Spleen (tissue), 11 donors: ENCODE measurements at regions not wholly inside any gene's neighbourhood (a gene's known extent, or its start where the extent isn't known, plus 50 kb on each side); places are given as distances from the start of the nearest gene placed in this dataset.

Experiments
- DNase-seq: peaks from one replicate; pipeline ENCODE4 v3.0.0-alpha.2; 2020
- H3K27ac ChIP-seq, 8 donors: fragments of 200-600 bp; sonication (generic) in 7 of 8; 1 replicate in 4 of 8; 2 replicates in 4 of 8; pipeline versions ENCODE4 v1.5.0 to v1.8.0; 2016 to 2021; ENCODE audit warnings: inconsistent platforms in 4 of 8, mild to moderate bottlenecking in 4 of 8, moderate library complexity in 1 of 8
- H3K27me3 ChIP-seq, 7 donors: fragments of 200-600 bp; sonication (generic) in 6 of 7; replicated peaks in 1 of 7; 1 replicate in 4 of 7; 2 replicates in 3 of 7; pipeline versions ENCODE4 v1.5.0 to v1.8.0; 2016 to 2021; ENCODE audit warnings: inconsistent platforms in 3 of 7, mild to moderate bottlenecking in 1 of 7
- H3K36me3 ChIP-seq, 6 donors: fragments of 200-600 bp; sonication (generic) in 5 of 6; 1 replicate in 4 of 6; 2 replicates in 2 of 6; pipeline versions ENCODE4 v1.5.0 to v1.8.0; 2016 to 2021; ENCODE audit warnings: inconsistent platforms in 2 of 6
- H3K4me1 ChIP-seq, 6 donors: fragments of 200-600 bp; sonication (generic) in 5 of 6; 1 replicate in 3 of 6; 2 replicates in 3 of 6; pipeline versions ENCODE4 v1.5.0 to v1.8.0; 2016 to 2021; ENCODE audit warnings: inconsistent platforms in 3 of 6
- H3K4me3 ChIP-seq, 8 donors: fragments of 200-600 bp; sonication (generic) in 7 of 8; 1 replicate in 4 of 8; 2 replicates in 4 of 8; pipeline versions ENCODE4 v1.5.0 to v1.8.0; 2016 to 2021; ENCODE audit warnings: inconsistent platforms in 4 of 8, mild to moderate bottlenecking in 4 of 8, moderate library complexity in 2 of 8
- H3K9me3 ChIP-seq, 8 donors: fragments of 200-600 bp; sonication (generic) in 7 of 8; 1 replicate in 4 of 8; 2 replicates in 4 of 8; pipeline versions ENCODE4 v1.5.0 to v1.8.0; 2016 to 2021; ENCODE audit warnings: inconsistent platforms in 4 of 8
- CTCF ChIP-seq, 11 experiments: fragments of 200-600 bp in 7 of 11; fragments of 450-650 bp in 4 of 11; sonication (generic) in 4 of 11; IDR thresholded peaks in 8 of 11; conservative IDR thresholded peaks in 3 of 11; 1 replicate in 7 of 11; 2 replicates in 4 of 11; pipeline versions ENCODE4 v1.4.0 to v1.8.0; 2016 to 2021; ENCODE audit warnings: antibody characterized with exemption in 11 of 11, inconsistent platforms in 4 of 11, mild to moderate bottlenecking in 1 of 11
- POLR2A ChIP-seq, 3 donors: fragments of 450-650 bp; IDR thresholded peaks; one replicate each; pipeline ENCODE4 v1.5.1; 2017; ENCODE audit warnings: antibody characterized with exemption in 3 of 3, mild to moderate bottlenecking in 1 of 3
- POLR2AphosphoS5 ChIP-seq, 3 donors: sonication (generic); formaldehyde crosslinking; IDR thresholded peaks; one replicate each; pipeline ENCODE4 v1.5.1; 2017; ENCODE audit warnings: antibody characterized with exemption in 3 of 3
- WGBS, 5 donors: extraction: QIAGEN DNeasy Blood & Tissue Kit in 3 of 5; methylation state at CpG; one replicate each; pipeline versions ENCODE4 v1.1.5 to v1.1.7; 2013 to 2018; 5-methylcytosine and 5-hydroxymethylcytosine counted together
- intact Hi-C: fragments of 100-400 bp; cut with DNase I; formaldehyde crosslinking; loops from one replicate; pipeline ENCODE4 v1.15.0; 2023; ENCODE audit warnings: low total_unique reads
- donor health status: healthy with polysubstance abuse.
- donor health status: DM: no; HTN: no; CAD: no; lungs with moderate emphysema.
- donor health status: DM: no; HTN: no; CAD: no.
- donor health status: Bipolar disorder and iron deficiency.
- donor health status: healthy.
- donor health status: DM: no; HTN: no; CAD: no.
- donor health status: DM: yes; HTN: yes; CAD: no.

- no peak for DNase-seq
- WGBS, 5 donors: 79 to 91% (median 85%) methylated on average over 4 of the region's 4 CpGs
- Histone ChIP-seq H3K27ac (no peak overlapping the region), H3K27me3 (no peaks in the 10 kb centered on the region), H3K4me1 (no peaks in the 10 kb centered on the region), H3K9me3 (peaks cover 0 to 29% (median 19%) of the 10 kb centered on the region in 8 donors), H3K4me3 (no peak overlapping the region), H3K36me3 (no peaks in the 10 kb centered on the region)
- intact Hi-C loops: no loop called here
- no peak for TF ChIP-seq POLR2AphosphoS5 (IDR thresholded peaks at IDR 0.05)
- TF ChIP-seq CTCF (IDR thresholded peaks at IDR 0.05 in 8 of 11, conservative IDR thresholded peaks at IDR 0.05 in 3 of 11): no peak
Measured at GRCh38 chr1:201773764-201774163, 55.2 kb upstream of the IPO9 start.

GRCh38 chr1:201774224-201774982, 54.6 kb upstream of the IPO9 start:
- intact Hi-C loops: no loop called here

GRCh38 chr1:201774983-201775344, 54.0 kb upstream of the IPO9 start:
- WGBS, 5 donors: 76 to 94% (median 83%) methylated on average over 1 of the region's 1 CpG
- no peaks in the 10 kb centered on the region for H3K36me3 ChIP-seq
- H3K27ac ChIP-seq: no peak overlapping the region
- H3K4me3 ChIP-seq: no peak overlapping the region
- DNase-seq: no peak
- H3K9me3 ChIP-seq: peaks cover 0 to 27% (median 19%) of the 10 kb centered on the region in 8 donors
- no peaks in the 10 kb centered on the region for H3K27me3 ChIP-seq
- no peaks in the 10 kb centered on the region for H3K4me1 ChIP-seq
- intact Hi-C loops: no loop called here
- TF ChIP-seq POLR2AphosphoS5 (IDR thresholded peaks at IDR 0.05): no peak
- no peak for TF ChIP-seq POLR2A (IDR thresholded peaks at IDR 0.05)
- TF ChIP-seq CTCF (IDR thresholded peaks at IDR 0.05 in 8 of 11, conservative IDR thresholded peaks at IDR 0.05 in 3 of 11): no peak

More at GRCh38 chr1:201774224-201774982, 54.6 kb upstream of the IPO9 start:
- H3K9me3 ChIP-seq: peaks cover 0 to 29% (median 19%) of the 10 kb centered on the region in 8 donors
- H3K4me1 ChIP-seq: no peaks in the 10 kb centered on the region
- no peaks in the 10 kb centered on the region for H3K36me3 ChIP-seq
- TF ChIP-seq CTCF (IDR thresholded peaks at IDR 0.05 in 8 of 11, conservative IDR thresholded peaks at IDR 0.05 in 3 of 11) (no peak), POLR2AphosphoS5 (IDR thresholded peaks at IDR 0.05) (no peak), POLR2A (IDR thresholded peaks at IDR 0.05) (no peak)
- H3K4me3 ChIP-seq: no peak overlapping the region
- H3K27ac ChIP-seq: no peak overlapping the region
- no peak for DNase-seq
- no peaks in the 10 kb centered on the region for H3K27me3 ChIP-seq
- 64 to 83% (median 68%) methylated on average over 4 of the region's 4 CpGs for WGBS, 5 donors

GRCh38 chr1:201775380-201775779, 53.6 kb upstream of the IPO9 start:
- Histone ChIP-seq H3K9me3 (peaks cover 0 to 23% (median 19%) of the 10 kb centered on the region in 8 donors), H3K4me1 (no peaks in the 10 kb centered on the region), H3K27ac (no peak overlapping the region), H3K4me3 (no peak overlapping the region), H3K27me3 (no peaks in the 10 kb centered on the region), H3K36me3 (peaks cover 0 to 1% (median 0%) of the 10 kb centered on the region in 6 donors)
- DNase-seq: no peak
- TF ChIP-seq POLR2A (IDR thresholded peaks at IDR 0.05) (no peak), POLR2AphosphoS5 (IDR thresholded peaks at IDR 0.05) (no peak), CTCF (IDR thresholded peaks at IDR 0.05 in 8 of 11, conservative IDR thresholded peaks at IDR 0.05 in 3 of 11) (no peak)
- intact Hi-C loops: no loop called here
- WGBS, 5 donors: 93 to 96% (median 95%) methylated on average over 3 of the region's 3 CpGs
